ENCODE measurements at regions not wholly inside any gene's neighbourhood (a gene's known extent, or its start where the extent isn't known, plus 50 kb on each side); places are given as distances from the start of the nearest gene placed in this dataset.

- TF ChIP-seq, protein P1, sequence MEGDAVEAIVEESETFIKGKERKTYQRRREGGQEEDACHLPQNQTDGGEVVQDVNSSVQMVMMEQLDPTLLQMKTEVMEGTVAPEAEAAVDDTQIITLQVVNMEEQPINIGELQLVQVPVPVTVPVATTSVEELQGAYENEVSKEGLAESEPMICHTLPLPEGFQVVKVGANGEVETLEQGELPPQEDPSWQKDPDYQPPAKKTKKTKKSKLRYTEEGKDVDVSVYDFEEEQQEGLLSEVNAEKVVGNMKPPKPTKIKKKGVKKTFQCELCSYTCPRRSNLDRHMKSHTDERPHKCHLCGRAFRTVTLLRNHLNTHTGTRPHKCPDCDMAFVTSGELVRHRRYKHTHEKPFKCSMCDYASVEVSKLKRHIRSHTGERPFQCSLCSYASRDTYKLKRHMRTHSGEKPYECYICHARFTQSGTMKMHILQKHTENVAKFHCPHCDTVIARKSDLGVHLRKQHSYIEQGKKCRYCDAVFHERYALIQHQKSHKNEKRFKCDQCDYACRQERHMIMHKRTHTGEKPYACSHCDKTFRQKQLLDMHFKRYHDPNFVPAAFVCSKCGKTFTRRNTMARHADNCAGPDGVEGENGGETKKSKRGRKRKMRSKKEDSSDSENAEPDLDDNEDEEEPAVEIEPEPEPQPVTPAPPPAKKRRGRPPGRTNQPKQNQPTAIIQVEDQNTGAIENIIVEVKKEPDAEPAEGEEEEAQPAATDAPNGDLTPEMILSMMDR (IDR thresholded peaks at IDR 0.05; ENCODE audit: low read length) = no peak
- TF ChIP-seq EZH2 (IDR thresholded peaks at IDR 0.05; ENCODE audit: borderline replicate concordance, low read length) = no peak
These were observed 155.6 kb upstream of the GHITM start for GRCh38 chr10:83983578-83984255.

Measured in OCI-LY1 (cell line).